GM23338 (cell line): ENCODE measurements at regions not wholly inside any gene's neighbourhood (a gene's known extent, or its start where the extent isn't known, plus 50 kb on each side); places are given as distances from the start of the nearest gene placed in this dataset.

Experiments used
- ATAC-seq: fragments of 200-7000 bp; cut with Tn5 transposase; 3 replicates; pipeline ENCODE4 v1.9.1; 2020
- DNase-seq: peaks from one replicate; pipeline ENCODE4 v3.0.0-alpha.2; 2015; ENCODE audit warnings: low spot score
- H2AFZ ChIP-seq: fragments of 200-600 bp; sonication (generic); 2 replicates; pipeline ENCODE4 v1.8.0; 2016; ENCODE audit warnings: antibody characterized with exemption, mild to moderate bottlenecking, moderate library complexity
- H3F3A ChIP-seq: fragments of 200-600 bp; sonication (generic); replicated peaks from 2 replicates; pipeline ENCODE4 v1.8.0; 2017; ENCODE audit warnings: antibody characterized with exemption, mixed run types, low read depth
- H3K27ac ChIP-seq: fragments of 200-600 bp; sonication (generic); 2 replicates; pipeline ENCODE4 v1.6.1; 2016; ENCODE audit warnings: low read depth
- H3K27me3 ChIP-seq: fragments of 200-600 bp; sonication (generic); 2 replicates; pipeline ENCODE4 v1.8.0; 2016; ENCODE audit warnings: mild to moderate bottlenecking, mixed run types, moderate library complexity; ENCODE audit not compliant: insufficient read depth
- H3K36me3 ChIP-seq: fragments of 200-600 bp; sonication (generic); 2 replicates; pipeline ENCODE4 v1.8.0; 2016; ENCODE audit warnings: mild to moderate bottlenecking; ENCODE audit not compliant: insufficient read depth
- H3K4me1 ChIP-seq: fragments of 200-600 bp; sonication (generic); 2 replicates; pipeline ENCODE4 v1.8.0; 2016; ENCODE audit warnings: mild to moderate bottlenecking, moderate library complexity; ENCODE audit not compliant: insufficient read depth
- H3K4me2 ChIP-seq: fragments of 200-600 bp; sonication (generic); 2 replicates; pipeline ENCODE4 v1.7.1; 2017; ENCODE audit warnings: mixed run types
- H3K4me3 ChIP-seq: fragments of 200-600 bp; sonication (generic); 2 replicates; pipeline ENCODE4 v1.6.1; 2016; ENCODE audit warnings: mixed run types
- H3K79me2 ChIP-seq: fragments of 200-600 bp; sonication (generic); replicated peaks from 2 replicates; pipeline ENCODE4 v1.8.0; 2017; ENCODE audit warnings: mild to moderate bottlenecking; ENCODE audit not compliant: insufficient read depth
- H3K9me2 ChIP-seq: fragments of 200-600 bp; sonication (generic); 2 replicates; pipeline ENCODE4 v1.8.0; 2017; ENCODE audit not compliant: insufficient read depth
- H4K20me1 ChIP-seq: fragments of 200-600 bp; sonication (generic); replicated peaks from 2 replicates; pipeline ENCODE4 v1.8.0; 2017; ENCODE audit warnings: mild to moderate bottlenecking; ENCODE audit not compliant: insufficient read depth
- H3K27ac Mint-ChIP-seq: 2 replicates; pipeline ENCODE4 v1.8.0; 2020; ENCODE audit warnings: inconsistent platforms, mild to moderate bottlenecking, moderate library complexity, mixed read lengths
- H3K27me3 Mint-ChIP-seq: 3 replicates; pipeline ENCODE4 v1.8.0; 2022; ENCODE audit warnings: low read depth, mild to moderate bottlenecking, moderate library complexity, mixed read lengths, inconsistent platforms; ENCODE audit not compliant: insufficient read depth, poor library complexity
- H3K36me3 Mint-ChIP-seq: 3 replicates; pipeline ENCODE4 v1.8.0; 2021; ENCODE audit warnings: low read depth, mild to moderate bottlenecking, inconsistent platforms, moderate library complexity, mixed read lengths
- H3K4me1 Mint-ChIP-seq: 3 replicates; pipeline ENCODE4 v1.8.0; 2020; ENCODE audit warnings: mild to moderate bottlenecking, inconsistent platforms, mixed read lengths
- H3K4me3 Mint-ChIP-seq: 3 replicates; pipeline ENCODE4 v1.8.0; 2021; ENCODE audit warnings: moderate library complexity, mild to moderate bottlenecking, inconsistent platforms, mixed read lengths
- H3K9me3 Mint-ChIP-seq: 3 replicates; pipeline ENCODE4 v1.8.0; 2020; ENCODE audit warnings: moderate library complexity, mild to moderate bottlenecking, inconsistent platforms, mixed read lengths
- CREB1 ChIP-seq: fragments of 250-450 bp; sonication (Bioruptor Pico); IDR thresholded peaks from 2 replicates; pipeline ENCODE4 v1.5.0; 2020; ENCODE audit warnings: low read depth, mild to moderate bottlenecking, moderate library complexity
- CTCF ChIP-seq, 2 experiments: fragments of 200-600 bp in 1 of 2; sonication (generic) in 1 of 2; conservative IDR thresholded peaks; 2 replicates each; pipeline versions ENCODE4 v1.5.1 to v1.6.1; 2016 to 2017; ENCODE audit warnings: antibody characterized with exemption in 2 of 2, low read depth in 2 of 2, mild to moderate bottlenecking in 2 of 2, moderate library complexity in 1 of 2
- EZH2phosphoT487 ChIP-seq: fragments of 200-600 bp; sonication (generic); IDR thresholded peaks from one replicate; pipeline ENCODE4 v1.8.1; 2018; ENCODE audit warnings: antibody characterized with exemption; ENCODE audit not compliant: unreplicated experiment
- JUNB ChIP-seq: IDR thresholded peaks from one replicate; pipeline ENCODE4 v1.6.1; 2016; ENCODE audit warnings: antibody characterized with exemption; ENCODE audit not compliant: unreplicated experiment
- STAT1 ChIP-seq: IDR thresholded peaks from one replicate; pipeline ENCODE4 v1.6.1; 2016; ENCODE audit warnings: antibody characterized with exemption; ENCODE audit not compliant: unreplicated experiment
- ZNF114 ChIP-seq: fragments of 250-450 bp; sonication (Bioruptor Pico); IDR thresholded peaks from 2 replicates; pipeline ENCODE4 v1.5.0; 2020; ENCODE audit warnings: mild to moderate bottlenecking, moderate library complexity
- TF ChIP-seq, protein P1 (sequence below): fragments of 250-450 bp; sonication (Bioruptor Pico); IDR thresholded peaks from 2 replicates; pipeline ENCODE4 v1.5.0; 2020; ENCODE audit warnings: mild to moderate bottlenecking, moderate library complexity
- TF ChIP-seq, protein P2 (sequence below): IDR thresholded peaks from one replicate; pipeline ENCODE4 v1.6.1; 2018; ENCODE audit warnings: antibody characterized with exemption; ENCODE audit not compliant: unreplicated experiment

- H3K9me2 ChIP-seq: no peaks in the 10 kb centered on the region
- no peak for DNase-seq
- no peaks in the 10 kb centered on the region for H3K4me1 ChIP-seq
- H3K36me3 ChIP-seq: no peaks in the 10 kb centered on the region
- Mint-ChIP-seq H3K9me3 (no peaks in the 10 kb centered on the region), H3K27me3 (peaks cover 2% of the 10 kb centered on the region), H3K4me1 (no peaks in the 10 kb centered on the region), H3K36me3 (no peaks in the 10 kb centered on the region), H3K27ac (no peak overlapping the region), H3K4me3 (no peak overlapping the region)
- no peaks in the 10 kb centered on the region for H3F3A ChIP-seq
- H3K27me3 ChIP-seq: no peaks in the 10 kb centered on the region
- H2AFZ ChIP-seq: no peak overlapping the region
- H3K27ac ChIP-seq: no peak overlapping the region
- TF ChIP-seq CTCF (conservative IDR thresholded peaks at IDR 0.05; ENCODE audit: low read depth in 2 of 2) (no peak), CREB1 (no peak), ZNF114 (no peak), STAT1 (no peak), EZH2phosphoT487 (no peak), JUNB (no peak)
- TF ChIP-seq, protein P1, sequence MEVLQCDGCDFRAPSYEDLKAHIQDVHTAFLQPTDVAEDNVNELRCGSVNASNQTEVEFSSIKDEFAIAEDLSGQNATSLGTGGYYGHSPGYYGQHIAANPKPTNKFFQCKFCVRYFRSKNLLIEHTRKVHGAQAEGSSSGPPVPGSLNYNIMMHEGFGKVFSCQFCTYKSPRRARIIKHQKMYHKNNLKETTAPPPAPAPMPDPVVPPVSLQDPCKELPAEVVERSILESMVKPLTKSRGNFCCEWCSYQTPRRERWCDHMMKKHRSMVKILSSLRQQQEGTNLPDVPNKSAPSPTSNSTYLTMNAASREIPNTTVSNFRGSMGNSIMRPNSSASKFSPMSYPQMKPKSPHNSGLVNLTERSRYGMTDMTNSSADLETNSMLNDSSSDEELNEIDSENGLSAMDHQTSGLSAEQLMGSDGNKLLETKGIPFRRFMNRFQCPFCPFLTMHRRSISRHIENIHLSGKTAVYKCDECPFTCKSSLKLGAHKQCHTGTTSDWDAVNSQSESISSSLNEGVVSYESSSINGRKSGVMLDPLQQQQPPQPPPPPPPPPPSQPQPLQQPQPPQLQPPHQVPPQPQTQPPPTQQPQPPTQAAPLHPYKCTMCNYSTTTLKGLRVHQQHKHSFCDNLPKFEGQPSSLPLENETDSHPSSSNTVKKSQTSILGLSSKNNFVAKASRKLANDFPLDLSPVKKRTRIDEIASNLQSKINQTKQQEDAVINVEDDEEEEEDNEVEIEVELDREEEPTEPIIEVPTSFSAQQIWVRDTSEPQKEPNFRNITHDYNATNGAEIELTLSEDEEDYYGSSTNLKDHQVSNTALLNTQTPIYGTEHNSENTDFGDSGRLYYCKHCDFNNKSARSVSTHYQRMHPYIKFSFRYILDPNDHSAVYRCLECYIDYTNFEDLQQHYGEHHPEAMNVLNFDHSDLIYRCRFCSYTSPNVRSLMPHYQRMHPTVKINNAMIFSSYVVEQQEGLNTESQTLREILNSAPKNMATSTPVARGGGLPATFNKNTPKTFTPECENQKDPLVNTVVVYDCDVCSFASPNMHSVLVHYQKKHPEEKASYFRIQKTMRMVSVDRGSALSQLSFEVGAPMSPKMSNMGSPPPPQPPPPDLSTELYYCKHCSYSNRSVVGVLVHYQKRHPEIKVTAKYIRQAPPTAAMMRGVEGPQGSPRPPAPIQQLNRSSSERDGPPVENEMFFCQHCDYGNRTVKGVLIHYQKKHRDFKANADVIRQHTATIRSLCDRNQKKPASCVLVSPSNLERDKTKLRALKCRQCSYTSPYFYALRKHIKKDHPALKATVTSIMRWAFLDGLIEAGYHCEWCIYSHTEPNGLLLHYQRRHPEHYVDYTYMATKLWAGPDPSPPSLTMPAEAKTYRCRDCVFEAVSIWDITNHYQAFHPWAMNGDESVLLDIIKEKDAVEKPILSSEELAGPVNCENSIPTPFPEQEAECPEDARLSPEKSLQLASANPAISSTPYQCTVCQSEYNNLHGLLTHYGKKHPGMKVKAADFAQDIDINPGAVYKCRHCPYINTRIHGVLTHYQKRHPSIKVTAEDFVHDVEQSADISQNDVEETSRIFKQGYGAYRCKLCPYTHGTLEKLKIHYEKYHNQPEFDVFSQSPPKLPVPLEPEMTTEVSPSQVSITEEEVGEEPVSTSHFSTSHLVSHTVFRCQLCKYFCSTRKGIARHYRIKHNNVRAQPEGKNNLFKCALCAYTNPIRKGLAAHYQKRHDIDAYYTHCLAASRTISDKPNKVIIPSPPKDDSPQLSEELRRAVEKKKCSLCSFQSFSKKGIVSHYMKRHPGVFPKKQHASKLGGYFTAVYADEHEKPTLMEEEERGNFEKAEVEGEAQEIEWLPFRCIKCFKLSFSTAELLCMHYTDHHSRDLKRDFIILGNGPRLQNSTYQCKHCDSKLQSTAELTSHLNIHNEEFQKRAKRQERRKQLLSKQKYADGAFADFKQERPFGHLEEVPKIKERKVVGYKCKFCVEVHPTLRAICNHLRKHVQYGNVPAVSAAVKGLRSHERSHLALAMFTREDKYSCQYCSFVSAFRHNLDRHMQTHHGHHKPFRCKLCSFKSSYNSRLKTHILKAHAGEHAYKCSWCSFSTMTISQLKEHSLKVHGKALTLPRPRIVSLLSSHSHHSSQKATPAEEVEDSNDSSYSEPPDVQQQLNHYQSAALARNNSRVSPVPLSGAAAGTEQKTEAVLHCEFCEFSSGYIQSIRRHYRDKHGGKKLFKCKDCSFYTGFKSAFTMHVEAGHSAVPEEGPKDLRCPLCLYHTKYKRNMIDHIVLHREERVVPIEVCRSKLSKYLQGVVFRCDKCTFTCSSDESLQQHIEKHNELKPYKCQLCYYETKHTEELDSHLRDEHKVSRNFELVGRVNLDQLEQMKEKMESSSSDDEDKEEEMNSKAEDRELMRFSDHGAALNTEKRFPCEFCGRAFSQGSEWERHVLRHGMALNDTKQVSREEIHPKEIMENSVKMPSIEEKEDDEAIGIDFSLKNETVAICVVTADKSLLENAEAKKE (CRISPR knock-in tag): no peak
- TF ChIP-seq, protein P2, sequence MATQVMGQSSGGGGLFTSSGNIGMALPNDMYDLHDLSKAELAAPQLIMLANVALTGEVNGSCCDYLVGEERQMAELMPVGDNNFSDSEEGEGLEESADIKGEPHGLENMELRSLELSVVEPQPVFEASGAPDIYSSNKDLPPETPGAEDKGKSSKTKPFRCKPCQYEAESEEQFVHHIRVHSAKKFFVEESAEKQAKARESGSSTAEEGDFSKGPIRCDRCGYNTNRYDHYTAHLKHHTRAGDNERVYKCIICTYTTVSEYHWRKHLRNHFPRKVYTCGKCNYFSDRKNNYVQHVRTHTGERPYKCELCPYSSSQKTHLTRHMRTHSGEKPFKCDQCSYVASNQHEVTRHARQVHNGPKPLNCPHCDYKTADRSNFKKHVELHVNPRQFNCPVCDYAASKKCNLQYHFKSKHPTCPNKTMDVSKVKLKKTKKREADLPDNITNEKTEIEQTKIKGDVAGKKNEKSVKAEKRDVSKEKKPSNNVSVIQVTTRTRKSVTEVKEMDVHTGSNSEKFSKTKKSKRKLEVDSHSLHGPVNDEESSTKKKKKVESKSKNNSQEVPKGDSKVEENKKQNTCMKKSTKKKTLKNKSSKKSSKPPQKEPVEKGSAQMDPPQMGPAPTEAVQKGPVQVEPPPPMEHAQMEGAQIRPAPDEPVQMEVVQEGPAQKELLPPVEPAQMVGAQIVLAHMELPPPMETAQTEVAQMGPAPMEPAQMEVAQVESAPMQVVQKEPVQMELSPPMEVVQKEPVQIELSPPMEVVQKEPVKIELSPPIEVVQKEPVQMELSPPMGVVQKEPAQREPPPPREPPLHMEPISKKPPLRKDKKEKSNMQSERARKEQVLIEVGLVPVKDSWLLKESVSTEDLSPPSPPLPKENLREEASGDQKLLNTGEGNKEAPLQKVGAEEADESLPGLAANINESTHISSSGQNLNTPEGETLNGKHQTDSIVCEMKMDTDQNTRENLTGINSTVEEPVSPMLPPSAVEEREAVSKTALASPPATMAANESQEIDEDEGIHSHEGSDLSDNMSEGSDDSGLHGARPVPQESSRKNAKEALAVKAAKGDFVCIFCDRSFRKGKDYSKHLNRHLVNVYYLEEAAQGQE: no peak
- H3K4me2 ChIP-seq: no peak overlapping the region
- no peaks in the 10 kb centered on the region for H4K20me1 ChIP-seq
- H3K79me2 ChIP-seq: no peaks in the 10 kb centered on the region
- ATAC-seq: no peak
- H3K4me3 ChIP-seq: no peak overlapping the region
Measured at GRCh38 chr14:98006008-98006407, 1208.8 kb downstream of the VRK1 start.
